ENCODE measurements at regions not wholly inside any gene's neighbourhood (a gene's known extent, or its start where the extent isn't known, plus 50 kb on each side); places are given as distances from the start of the nearest gene placed in this dataset.
"Not testable (repeated sequence)": the region's sequence is repeated elsewhere in the genome, so short reads cannot be mapped to it uniquely, and the experiment has no call there.

DNA sequence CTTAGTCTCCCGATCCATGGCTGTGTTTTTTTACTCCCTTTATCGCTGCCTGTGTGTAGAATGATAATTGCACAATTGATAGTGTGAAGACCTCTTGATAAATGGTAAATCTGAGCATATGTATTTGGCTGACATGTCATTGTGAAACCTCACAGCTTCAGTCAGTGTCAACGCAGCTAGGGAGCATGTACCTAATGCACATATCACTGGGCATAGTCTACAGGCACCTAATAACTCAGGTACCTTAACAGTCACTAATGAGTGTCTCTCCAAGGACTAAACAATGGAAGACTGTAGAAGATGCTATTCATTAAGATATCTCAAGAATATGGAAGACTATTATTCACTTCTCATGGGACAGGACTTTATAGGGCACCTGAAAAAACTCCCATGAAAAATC lies 101.0 kb upstream of the PTPN20 start:
- not testable (repeated sequence) for DNase-seq

DNA sequence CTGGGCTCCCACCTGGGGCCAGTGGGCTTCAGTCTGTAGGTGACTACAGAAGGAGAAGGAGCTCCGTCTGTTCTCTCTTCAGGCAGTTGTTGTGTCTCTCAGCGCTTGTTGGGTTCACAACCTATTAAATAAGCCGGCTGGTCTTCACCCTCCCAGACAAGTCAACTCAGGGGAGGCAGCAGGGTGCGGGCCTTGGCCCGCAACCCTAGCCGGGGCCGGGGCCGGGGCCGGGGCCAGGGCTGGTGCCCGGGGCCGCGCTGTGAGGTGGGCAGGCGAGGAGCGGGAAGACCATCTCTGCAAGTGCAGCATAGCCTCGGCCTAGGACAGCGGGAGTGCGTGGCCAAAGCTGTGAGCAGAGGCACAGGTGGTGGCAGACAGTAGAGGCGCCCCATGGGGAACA lies 95.1 kb upstream of the PTPN20 start:
- not testable (repeated sequence) for DNase-seq

- DNase-seq = not testable (repeated sequence)
These were observed 70.7 kb upstream of the PTPN20 start for GRCh38 chr10:46840393-46841050.

DNA sequence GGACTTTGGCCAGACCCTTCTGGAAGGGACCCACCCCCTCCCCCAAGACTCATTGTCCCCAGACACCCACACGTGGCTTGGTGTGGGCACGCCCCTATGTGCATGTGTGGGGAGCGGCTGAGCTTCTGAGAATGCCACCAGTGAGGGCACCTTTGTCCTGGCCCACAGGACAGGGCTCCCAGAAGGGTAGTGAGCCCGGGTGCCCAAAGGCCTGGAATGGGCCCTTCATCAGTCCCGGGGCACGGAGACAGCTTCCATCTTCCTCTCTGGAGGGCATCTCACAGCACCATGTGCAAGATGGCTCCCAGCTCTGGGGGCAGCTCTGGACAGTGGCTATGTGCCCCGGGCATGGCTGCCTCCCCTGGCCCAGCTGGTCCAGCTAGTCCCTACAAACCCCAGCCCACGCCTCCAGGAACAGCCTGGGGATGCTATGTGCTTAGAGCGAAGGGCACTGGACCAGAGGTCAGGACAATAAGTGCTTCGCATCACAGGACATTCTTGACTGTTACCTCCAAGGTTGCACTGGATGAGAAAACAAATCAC lies 70.1 kb upstream of the PTPN20 start:
- DNase-seq = not testable (repeated sequence)

DNA sequence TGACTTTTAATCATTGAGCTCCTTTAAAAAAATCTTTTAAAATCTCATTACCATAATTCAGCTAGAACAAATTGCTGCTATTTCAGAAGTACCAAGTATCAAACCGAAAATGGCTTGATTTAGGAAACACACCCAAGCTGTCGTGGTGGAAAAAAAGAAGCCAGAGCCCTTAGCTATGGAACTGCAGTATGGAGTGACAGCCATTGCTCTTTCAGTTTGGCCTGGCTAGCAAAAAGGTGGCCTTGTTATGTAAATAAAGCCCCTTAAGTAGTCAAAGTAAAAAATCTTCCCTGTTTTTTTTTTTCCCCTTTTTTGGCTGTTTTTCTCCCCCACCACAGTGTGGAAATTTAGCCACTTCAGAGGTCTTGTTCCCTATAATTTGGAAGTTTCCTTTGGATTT lies 66.0 kb upstream of the PTPN20 start:
- DNase-seq = not testable (repeated sequence)

DNA sequence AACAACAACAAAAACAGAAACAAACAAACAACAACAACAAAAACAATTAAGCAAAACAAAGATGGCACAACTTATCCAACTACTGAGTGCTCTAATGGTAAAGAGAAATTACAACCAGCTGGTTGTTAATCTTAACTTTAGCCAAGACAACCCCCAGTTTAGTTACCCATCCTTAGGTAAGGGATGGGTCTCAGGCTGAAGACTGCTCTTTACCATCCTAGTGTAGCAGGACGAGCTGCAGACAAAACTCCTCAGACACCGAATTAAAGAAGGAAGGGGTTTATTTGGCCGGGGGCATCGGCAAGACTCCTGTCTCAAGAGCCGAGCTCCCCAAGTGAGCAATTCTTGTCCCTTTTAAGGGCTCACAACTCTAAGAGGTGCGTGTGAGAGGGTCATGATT lies 65.6 kb upstream of the PTPN20 start:
- not testable (repeated sequence) for DNase-seq

DNA sequence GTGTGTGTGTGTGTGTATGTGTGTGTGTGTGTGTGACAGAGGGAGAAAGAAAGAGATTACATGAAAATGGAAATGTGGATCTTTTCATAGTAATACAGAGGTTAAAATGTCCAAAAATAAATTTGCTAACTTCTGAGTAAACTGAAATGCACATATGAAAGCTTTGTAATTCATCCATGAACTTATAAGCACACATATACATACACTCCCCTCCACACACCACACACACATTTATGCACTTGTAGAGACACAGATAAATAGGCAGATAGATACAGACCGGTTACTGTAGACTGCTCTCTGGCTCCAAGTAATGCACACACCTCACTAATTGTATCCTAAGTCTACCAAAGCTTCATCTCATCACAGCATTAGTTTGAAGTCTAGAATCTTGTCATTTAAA lies 50.5 kb upstream of the PTPN20 start:
- not testable (repeated sequence) for DNase-seq

Data from stimulated activated CD4-positive, alpha-beta T cell treated with anti-CD3 and anti-CD28 coated beads, Interleukin-4, amount 100 ng/mL, for 1 hour (primary cell).